SU-DHL-6 (cell line): ENCODE measurements at regions not wholly inside any gene's neighbourhood (a gene's known extent, or its start where the extent isn't known, plus 50 kb on each side); places are given as distances from the start of the nearest gene placed in this dataset.

Experiments used
- CTCF ChIP-seq: fragments of 200-600 bp; sonication (generic); IDR thresholded peaks from one replicate; pipeline ENCODE4 v1.5.1; 2017; ENCODE audit warnings: antibody characterized with exemption, mild to moderate bottlenecking, low read length, moderate library complexity; ENCODE audit not compliant: insufficient read depth, poor library complexity, severe bottlenecking
- EZH2phosphoT487 ChIP-seq: fragments of 200-600 bp; sonication (generic), shearing (Covaris generic); conservative IDR thresholded peaks from 2 replicates; pipeline ENCODE4 v1.6.1; 2018; ENCODE audit warnings: mild to moderate bottlenecking, antibody characterized with exemption, low read length, moderate library complexity, mixed read lengths

GRCh38 chr9:105073147-105073546, 145.2 kb upstream of the ABCA1 start:
- TF ChIP-seq CTCF: no peak
- TF ChIP-seq EZH2phosphoT487: no peak
